Thymus (tissue), 11 donors: ENCODE measurements at regions not wholly inside any gene's neighbourhood (a gene's known extent, or its start where the extent isn't known, plus 50 kb on each side); places are given as distances from the start of the nearest gene placed in this dataset.

Source experiments
- DNase-seq, 9 donors: peaks; one replicate each; pipeline ENCODE4 v3.0.0-alpha.2; 2013; ENCODE audit warnings: low spot score in 9 of 9, low read depth in 6 of 9, missing footprints in 1 of 9
- H3K27ac ChIP-seq, 2 donors: one replicate each; pipeline ENCODE4 v1.5.1; 2013; ENCODE audit warnings: control low read depth in 1 of 2, low read depth in 1 of 2, low read length in 1 of 2, mild to moderate bottlenecking in 1 of 2, moderate library complexity in 1 of 2
- H3K27me3 ChIP-seq, 2 donors: one replicate each; pipeline ENCODE4 v1.5.1; 2013; ENCODE audit warnings: low read length in 1 of 2; ENCODE audit not compliant: control insufficient read depth in 2 of 2, insufficient read depth in 1 of 2
- H3K36me3 ChIP-seq, 2 donors: one replicate each; pipeline ENCODE4 v1.5.1; 2013; ENCODE audit warnings: low read length in 1 of 2, mild to moderate bottlenecking in 1 of 2, moderate library complexity in 1 of 2; ENCODE audit not compliant: control insufficient read depth in 2 of 2, insufficient read depth in 2 of 2
- H3K4me1 ChIP-seq, 2 donors: one replicate each; pipeline ENCODE4 v1.5.1; 2013; ENCODE audit warnings: low read length in 2 of 2; ENCODE audit not compliant: control insufficient read depth in 2 of 2, insufficient read depth in 2 of 2
- H3K4me3 ChIP-seq, 2 donors: one replicate each; pipeline ENCODE4 v1.5.1; 2013; ENCODE audit warnings: low read length in 2 of 2, control low read depth in 1 of 2, mild to moderate bottlenecking in 1 of 2
- H3K9me3 ChIP-seq, 2 donors: one replicate each; pipeline ENCODE4 v1.5.1; 2013; ENCODE audit warnings: low read length in 1 of 2, mild to moderate bottlenecking in 1 of 2; ENCODE audit not compliant: control insufficient read depth in 2 of 2, insufficient read depth in 1 of 2
- WGBS: extraction: QIAGEN DNeasy Blood & Tissue Kit; methylation state at CpG from one replicate; pipeline ENCODE4 v1.1.7; 2013; 5-methylcytosine and 5-hydroxymethylcytosine counted together
- donor health status: healthy.

- Histone ChIP-seq H3K36me3 (no peaks in the 10 kb centered on the region), H3K4me3 (no peak overlapping the region), H3K27ac (no peak overlapping the region), H3K4me1 (peaks cover 0 to 10% of the 10 kb centered on the region in 2 donors), H3K27me3 (no peaks in the 10 kb centered on the region), H3K9me3 (no peaks in the 10 kb centered on the region)
- 94% methylated on average over 2 of the region's 2 CpGs for WGBS
- no peak for DNase-seq
Observed at GRCh38 chr12:67457136-67457535, 188.0 kb downstream of the CAND1 start.

- DNase-seq, result peak in 1 of 9 donors; percentile 27
- 82% methylated on average over 11 of the region's 11 CpGs for WGBS
- Histone ChIP-seq H3K4me1 (peaks cover 0 to 10% of the 10 kb centered on the region in 2 donors), H3K4me3 (no peak overlapping the region), H3K27ac (no peak overlapping the region), H3K27me3 (no peaks in the 10 kb centered on the region), H3K9me3 (no peaks in the 10 kb centered on the region), H3K36me3 (no peaks in the 10 kb centered on the region)
Observed at GRCh38 chr12:67457778-67458665, 188.9 kb downstream of the CAND1 start.

- H3K4me3 ChIP-seq, result no peak overlapping the region
- H3K36me3 ChIP-seq, result no peaks in the 10 kb centered on the region
- H3K4me1 ChIP-seq, result peaks cover 0 to 10% of the 10 kb centered on the region in 2 donors
- DNase-seq, result no peak
- H3K27me3 ChIP-seq, result no peaks in the 10 kb centered on the region
- no peak overlapping the region for H3K27ac ChIP-seq
- 96% methylated on average over 1 of the region's 1 CpG for WGBS
- H3K9me3 ChIP-seq, result no peaks in the 10 kb centered on the region
Observed at GRCh38 chr12:67459173-67459572, 189.4 kb upstream of the DYRK2 start.

GRCh38 chr12:67459578-67459977 is 189.0 kb upstream of the DYRK2 start:
- Histone ChIP-seq H3K27ac (no peak overlapping the region), H3K9me3 (no peaks in the 10 kb centered on the region), H3K36me3 (no peaks in the 10 kb centered on the region), H3K4me3 (no peak overlapping the region), H3K4me1 (peaks cover 0 to 10% of the 10 kb centered on the region in 2 donors), H3K27me3 (no peaks in the 10 kb centered on the region)
- no peak for DNase-seq
- WGBS, result 97% methylated on average over 4 of the region's 4 CpGs

- Histone ChIP-seq H3K4me3 (no peak overlapping the region), H3K27me3 (no peaks in the 10 kb centered on the region), H3K27ac (no peak overlapping the region), H3K9me3 (no peaks in the 10 kb centered on the region), H3K36me3 (no peaks in the 10 kb centered on the region), H3K4me1 (peaks cover 0 to 10% of the 10 kb centered on the region in 2 donors)
- DNase-seq, result no peak
- WGBS, result 88% methylated on average over 6 of the region's 6 CpGs
Observed at GRCh38 chr12:67460388-67460787, 188.2 kb upstream of the DYRK2 start.

- H3K4me3 ChIP-seq, result no peak overlapping the region
- DNase-seq, result no peak
- peaks cover 0 to 5% of the 10 kb centered on the region in 2 donors for H3K9me3 ChIP-seq
- peak overlapping the region; percentile 65 to 79 for H3K27ac ChIP-seq
- peaks cover 8 to 24% of the 10 kb centered on the region in 2 donors for H3K4me1 ChIP-seq
- H3K27me3 ChIP-seq, result no peaks in the 10 kb centered on the region
- no peaks in the 10 kb centered on the region for H3K36me3 ChIP-seq
- WGBS, result 89% methylated on average over 2 of the region's 2 CpGs
Observed at GRCh38 chr12:67468549-67469245, 179.8 kb upstream of the DYRK2 start.

- 33% methylated on average over 2 of the region's 2 CpGs for WGBS
- DNase-seq, result peak; percentile 52 to 84 (median 64)
Observed at GRCh38 chr12:67469666-67470065, 178.9 kb upstream of the DYRK2 start.

GRCh38 chr12:67471810-67472209 is 176.7 kb upstream of the DYRK2 start:
- DNase-seq, result no peak

More at GRCh38 chr12:67469666-67470065, 178.9 kb upstream of the DYRK2 start:
- H3K4me3 ChIP-seq, result no peak overlapping the region
- no peaks in the 10 kb centered on the region for H3K27me3 ChIP-seq
- peak overlapping the region; percentile 65 to 79 for H3K27ac ChIP-seq
- no peaks in the 10 kb centered on the region for H3K36me3 ChIP-seq
- H3K9me3 ChIP-seq, result peaks cover 0 to 5% of the 10 kb centered on the region in 2 donors
- H3K4me1 ChIP-seq, result peaks cover 8 to 26% of the 10 kb centered on the region in 2 donors

GRCh38 chr12:67472539-67472938 is 176.0 kb upstream of the DYRK2 start:
- H3K27me3 ChIP-seq, result no peaks in the 10 kb centered on the region
- no peaks in the 10 kb centered on the region for H3K36me3 ChIP-seq
- DNase-seq, result no peak
- WGBS, result 88% methylated on average over 1 of the region's 1 CpG
- H3K9me3 ChIP-seq, result peaks cover 0 to 5% of the 10 kb centered on the region in 2 donors
- H3K4me1 ChIP-seq, result peaks cover 8 to 26% of the 10 kb centered on the region in 2 donors
- H3K4me3 ChIP-seq, result no peak overlapping the region
- no peak overlapping the region for H3K27ac ChIP-seq

More at GRCh38 chr12:67471810-67472209, 176.7 kb upstream of the DYRK2 start:
- 91% methylated on average over 3 of the region's 3 CpGs for WGBS
- Histone ChIP-seq H3K27ac (no peak overlapping the region), H3K4me1 (peaks cover 8 to 26% of the 10 kb centered on the region in 2 donors), H3K36me3 (no peaks in the 10 kb centered on the region), H3K27me3 (no peaks in the 10 kb centered on the region), H3K4me3 (no peak overlapping the region), H3K9me3 (peaks cover 0 to 5% of the 10 kb centered on the region in 2 donors)
